HepG2 (cell line): ENCODE measurements at regions not wholly inside any gene's neighbourhood (a gene's known extent, or its start where the extent isn't known, plus 50 kb on each side); places are given as distances from the start of the nearest gene placed in this dataset.

Experiments used
- ATAC-seq: fragments of 200-7000 bp; cut with Tn5 transposase; 3 replicates; pipeline ENCODE4 v1.9.1; 2020; ENCODE audit warnings: mild to moderate bottlenecking, moderate library complexity
- BruUV-seq: library from RNA; stranded (reverse); fragments of 400-500 nt; replicated peaks from 2 replicates; lab custom pipeline; 2021; lab: Mats Ljungman, UMichigan
- CTCF ChIA-PET: fragments of 300-600 bp; formaldehyde crosslinking; extraction: SDS; loops from one replicate; lab custom pipeline; 2021; ENCODE audit warnings: low total read pairs, inconsistent platforms, low intra/inter-chr PET ratio; lab: Yijun Ruan, JAX
- POLR2A ChIA-PET: fragments of 350-600 bp; sonication (Branson Sonifier 250); formaldehyde crosslinking; loops from one replicate; lab custom pipeline; 2020; ENCODE audit warnings: antibody characterized with exemption, inconsistent platforms; lab: Yijun Ruan, JAX
- DNase-seq: peaks from one replicate; pipeline ENCODE4 v3.0.0-alpha.2; 2015; ENCODE audit warnings: low spot score
- FAIRE-seq: peaks from 3 replicates; lab custom pipeline; 2011; peaks lifted over from hg19 to GRCh38; lab: Jason Lieb, UNC
- H2AFZ ChIP-seq: one replicate; pipeline ENCODE4 v1.6.1; 2011; ENCODE audit warnings: low read length, inconsistent platforms
- H3K27ac ChIP-seq: fragments of 300-600 bp; 3 replicates; pipeline ENCODE4 v1.8.0; 2011; ENCODE audit warnings: mixed run types, mild to moderate bottlenecking, mixed read lengths, low read length, inconsistent platforms; ENCODE audit not compliant: insufficient read depth; ENCODE audit errors: extremely low read length
- H3K27me3 ChIP-seq, 2 experiments: fragments of 200-600 bp in 1 of 2; 2 replicates in 1 of 2; 3 replicates in 1 of 2; pipeline versions ENCODE4 v1.6.0 to v1.8.0; 2011; ENCODE audit warnings: low read length in 2 of 2, mild to moderate bottlenecking in 2 of 2, moderate library complexity in 2 of 2, inconsistent platforms in 1 of 2; ENCODE audit not compliant: insufficient read depth in 2 of 2, control insufficient read depth in 1 of 2
- H3K36me3 ChIP-seq, 2 experiments: fragments of 200-600 bp in 1 of 2; replicated peaks in 1 of 2; 2 replicates in 1 of 2; 3 replicates in 1 of 2; pipeline versions ENCODE4 v1.5.1 to v1.8.0; 2011; ENCODE audit warnings: low read length in 2 of 2, inconsistent platforms in 1 of 2; ENCODE audit not compliant: insufficient read depth in 2 of 2, control insufficient read depth in 1 of 2
- H3K4me1 ChIP-seq: 2 replicates; pipeline ENCODE4 v1.5.1; 2012; ENCODE audit warnings: low read length, inconsistent platforms; ENCODE audit not compliant: insufficient read depth
- H3K4me2 ChIP-seq: 2 replicates; pipeline ENCODE4 v1.6.0; 2011; ENCODE audit warnings: low read depth, low read length, inconsistent platforms
- H3K4me3 ChIP-seq, 3 experiments: fragments of 200-600 bp in 1 of 3; sonication (generic), shearing (Covaris generic) in 1 of 3; replicated peaks in 1 of 3; 2 replicates each; pipeline ENCODE4 v1.5.1; 2011 to 2016; ENCODE audit warnings: low read length in 3 of 3, inconsistent platforms in 2 of 3, low read depth in 2 of 3, mild to moderate bottlenecking in 2 of 3, control low read depth in 1 of 3, mixed read lengths in 1 of 3; ENCODE audit not compliant: insufficient read depth in 1 of 3
- H3K79me2 ChIP-seq: one replicate; pipeline ENCODE4 v1.6.1; 2011; ENCODE audit warnings: low read length, inconsistent platforms; ENCODE audit not compliant: insufficient read depth
- H3K9ac ChIP-seq: 2 replicates; pipeline ENCODE4 v1.6.0; 2011; ENCODE audit warnings: mild to moderate bottlenecking, low read depth, low read length, inconsistent platforms; ENCODE audit not compliant: insufficient read depth
- H3K9me3 ChIP-seq: 2 replicates; pipeline ENCODE4 v1.5.1; 2012; ENCODE audit warnings: mild to moderate bottlenecking, low read length
- H4K20me1 ChIP-seq: 2 replicates; pipeline ENCODE4 v1.6.0; 2011; ENCODE audit warnings: inconsistent platforms, mild to moderate bottlenecking, low read length, moderate library complexity; ENCODE audit not compliant: insufficient read depth
- CTCF ChIP-seq: sonication (generic); formaldehyde crosslinking; IDR thresholded peaks from 2 replicates; pipeline ENCODE4 v1.5.0; 2020; ENCODE audit warnings: mild to moderate bottlenecking, missing genetic modification reagents, moderate library complexity
- FUBP1 ChIP-seq: sonication (generic); formaldehyde crosslinking; IDR thresholded peaks from 2 replicates; pipeline ENCODE4 v1.5.1; 2020; ENCODE audit warnings: missing genetic modification reagents, mild to moderate bottlenecking, borderline replicate concordance
- ISL2 ChIP-seq: sonication (generic); formaldehyde crosslinking; IDR thresholded peaks from 2 replicates; pipeline ENCODE4 v1.5.0; 2020; ENCODE audit warnings: missing genetic modification reagents
- KLF16 ChIP-seq, 2 experiments: sonication (generic) in 1 of 2; formaldehyde crosslinking in 1 of 2; IDR thresholded peaks; 2 replicates each; pipeline versions ENCODE4 v1.6.1 to v1.8.0; 2016 to 2023; ENCODE audit warnings: missing genetic modification reagents in 2 of 2, missing compliant biosample characterization in 1 of 2
- NCOA1 ChIP-seq: sonication (generic); formaldehyde crosslinking; IDR thresholded peaks from 2 replicates; pipeline ENCODE4 v1.9.0; 2021; ENCODE audit warnings: missing genetic modification reagents
- ZFP36L2 ChIP-seq: sonication (generic); formaldehyde crosslinking; IDR thresholded peaks from 2 replicates; pipeline ENCODE4 v1.4.0; 2020; ENCODE audit warnings: missing genetic modification reagents
- WGBS: methylation state at CpG from one replicate; pipeline ENCODE4 v1.1.6; 2017; ENCODE audit warnings: low lambda C conversion rate; 5-methylcytosine and 5-hydroxymethylcytosine counted together
- in situ Hi-C: cut with HindIII; loops from 2 replicates; pipeline ENCODE4 v1.10.0; 2017; ENCODE audit warnings: low pct_unique_long_range_greater_than_20kb; ENCODE audit not compliant: extremely low pct_ligation_motif_present
- intact Hi-C: fragments of 100-400 bp; cut with micrococcal nuclease; formaldehyde crosslinking; loops from one replicate; pipeline ENCODE4 v1.10.0; 2022; ENCODE audit not compliant: unreplicated experiment
- TF ChIP-seq, protein P1 (sequence below): sonication (generic); formaldehyde crosslinking; IDR thresholded peaks from 2 replicates; pipeline ENCODE4 v1.5.1; 2020; ENCODE audit warnings: missing genetic modification reagents, mild to moderate bottlenecking, borderline replicate concordance

DNA sequence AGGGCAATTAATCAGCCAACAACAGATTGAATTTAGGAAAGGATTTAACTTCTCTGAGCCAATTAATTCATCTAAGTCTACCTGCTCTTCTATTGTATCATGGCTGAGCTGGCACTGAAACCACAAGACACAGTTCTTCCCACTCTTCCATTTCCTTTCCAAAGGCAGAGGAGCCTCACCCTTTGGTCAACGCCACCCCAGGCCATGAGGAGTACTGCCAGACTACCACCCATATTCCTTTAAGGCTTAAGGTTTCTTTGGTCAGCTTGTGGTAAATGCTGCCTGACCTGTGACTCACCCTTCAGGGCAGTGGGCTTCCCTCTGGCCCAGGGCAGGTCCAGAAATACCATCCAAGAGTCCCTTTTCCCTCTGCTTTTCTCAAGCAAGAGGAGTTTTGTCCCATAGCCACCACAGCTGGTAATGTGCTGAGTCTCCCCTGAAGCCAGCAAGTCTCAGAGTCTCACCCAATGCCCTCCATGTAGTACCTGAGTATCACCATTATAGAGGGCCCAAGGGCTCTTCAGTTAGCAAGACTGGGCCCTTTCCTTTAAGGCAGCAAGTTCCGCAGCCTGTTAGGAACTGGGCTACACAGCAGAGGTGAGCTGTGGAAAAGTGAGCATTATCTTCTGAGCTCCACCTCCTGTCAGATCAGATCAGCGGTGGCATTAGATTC is 900.5 kb upstream of the CRIM1 start:
- Histone ChIP-seq H3K36me3 (no peaks in the 10 kb centered on the region), H3K79me2 (no peaks in the 10 kb centered on the region), H3K9ac (no peak overlapping the region), H3K9me3 (no peaks in the 10 kb centered on the region), H3K4me1 (no peaks in the 10 kb centered on the region), H3K27me3 (no peaks in the 10 kb centered on the region), H3K4me3 (no peak overlapping the region), H3K27ac (no peak overlapping the region), H4K20me1 (no peaks in the 10 kb centered on the region), H3K4me2 (no peak overlapping the region), H2AFZ (no peak overlapping the region)
- in situ Hi-C loops (no loop called here), intact Hi-C loops (no loop called here)
- DNase-seq: no peak
- POLR2A ChIA-PET: no interaction called here
- ATAC-seq: peak; percentile 85
- TF ChIP-seq, protein P1, sequence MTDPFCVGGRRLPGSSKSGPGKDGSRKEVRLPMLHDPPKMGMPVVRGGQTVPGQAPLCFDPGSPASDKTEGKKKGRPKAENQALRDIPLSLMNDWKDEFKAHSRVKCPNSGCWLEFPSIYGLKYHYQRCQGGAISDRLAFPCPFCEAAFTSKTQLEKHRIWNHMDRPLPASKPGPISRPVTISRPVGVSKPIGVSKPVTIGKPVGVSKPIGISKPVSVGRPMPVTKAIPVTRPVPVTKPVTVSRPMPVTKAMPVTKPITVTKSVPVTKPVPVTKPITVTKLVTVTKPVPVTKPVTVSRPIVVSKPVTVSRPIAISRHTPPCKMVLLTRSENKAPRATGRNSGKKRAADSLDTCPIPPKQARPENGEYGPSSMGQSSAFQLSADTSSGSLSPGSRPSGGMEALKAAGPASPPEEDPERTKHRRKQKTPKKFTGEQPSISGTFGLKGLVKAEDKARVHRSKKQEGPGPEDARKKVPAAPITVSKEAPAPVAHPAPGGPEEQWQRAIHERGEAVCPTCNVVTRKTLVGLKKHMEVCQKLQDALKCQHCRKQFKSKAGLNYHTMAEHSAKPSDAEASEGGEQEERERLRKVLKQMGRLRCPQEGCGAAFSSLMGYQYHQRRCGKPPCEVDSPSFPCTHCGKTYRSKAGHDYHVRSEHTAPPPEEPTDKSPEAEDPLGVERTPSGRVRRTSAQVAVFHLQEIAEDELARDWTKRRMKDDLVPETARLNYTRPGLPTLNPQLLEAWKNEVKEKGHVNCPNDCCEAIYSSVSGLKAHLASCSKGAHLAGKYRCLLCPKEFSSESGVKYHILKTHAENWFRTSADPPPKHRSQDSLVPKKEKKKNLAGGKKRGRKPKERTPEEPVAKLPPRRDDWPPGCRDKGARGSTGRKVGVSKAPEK (CRISPR knock-in tag): no peak
- TF ChIP-seq ISL2 (CRISPR knock-in tag): no peak
- TF ChIP-seq CTCF (CRISPR knock-in tag): 0 out of 2 replicates have a peak, but pooled peaks have one; percentile 5
- TF ChIP-seq FUBP1 (CRISPR knock-in tag): no peak
- no peak for TF ChIP-seq KLF16 (CRISPR knock-in tag; IDR thresholded peaks at IDR 0.05)
- TF ChIP-seq NCOA1 (CRISPR knock-in tag): no peak
- TF ChIP-seq ZFP36L2 (CRISPR knock-in tag): no peak
- CTCF ChIA-PET: no interaction called here
- WGBS: 19% methylated on average over 3 of the region's 3 CpGs
- FAIRE-seq: peak; percentile 39
- no TSS peak for BruUV-seq
